ENCODE measurements at regions not wholly inside any gene's neighbourhood (a gene's known extent, or its start where the extent isn't known, plus 50 kb on each side); places are given as distances from the start of the nearest gene placed in this dataset.
"Not testable (repeated sequence)": the region's sequence is repeated elsewhere in the genome, so short reads cannot be mapped to it uniquely, and the experiment has no call there.

GRCh38 chr3:35908366-35909232, 269.3 kb downstream of the ARPP21 start:
- H3K4me1 ChIP-seq = no peaks in the 10 kb centered on the region
- no peak overlapping the region for H3K4me3 ChIP-seq
- H3K27me3 ChIP-seq = no peaks in the 10 kb centered on the region
- intact Hi-C loops (cut with DNase I) = loop anchor here (5.0 kb wide), 1 partner anchor 1931 kb away; no protein-coding TSS in a partner anchor
- peak in 1 of 2 donors; percentile 73 for DNase-seq (ENCODE audit: low spot score in 2 of 2)
- no peak overlapping the region for H3K27ac ChIP-seq
- H3K9me3 ChIP-seq = no peaks in the 10 kb centered on the region
- peak; percentile 42 to 80 (median 69) for TF ChIP-seq CTCF (IDR thresholded peaks at IDR 0.05)
- H3K36me3 ChIP-seq = no peaks in the 10 kb centered on the region

- Histone ChIP-seq H3K4me1 (no peaks in the 10 kb centered on the region), H3K4me3 (no peak overlapping the region), H3K36me3 (no peaks in the 10 kb centered on the region), H3K27ac (no peak overlapping the region), H3K27me3 (no peaks in the 10 kb centered on the region), H3K9me3 (peaks cover 0 to 7% of the 10 kb centered on the region in 2 donors)
- no peak for DNase-seq (ENCODE audit: low spot score in 2 of 2)
- intact Hi-C loops (cut with DNase I) = no loop called here
- TF ChIP-seq CTCF (IDR thresholded peaks at IDR 0.05) = no peak
These were observed 279.8 kb downstream of the ARPP21 start for GRCh38 chr3:35919160-35919559.

GRCh38 chr3:35921718-35922117, 282.4 kb downstream of the ARPP21 start:
- no peak for DNase-seq (ENCODE audit: low spot score in 2 of 2)
- no peaks in the 10 kb centered on the region for H3K36me3 ChIP-seq
- H3K27me3 ChIP-seq = no peaks in the 10 kb centered on the region
- no peak for TF ChIP-seq CTCF (IDR thresholded peaks at IDR 0.05)
- no peaks in the 10 kb centered on the region for H3K4me1 ChIP-seq
- no peak overlapping the region for H3K4me3 ChIP-seq
- no peak overlapping the region for H3K27ac ChIP-seq
- peaks cover 0 to 7% of the 10 kb centered on the region in 2 donors for H3K9me3 ChIP-seq
- intact Hi-C loops (cut with DNase I) = no loop called here

- H3K27ac ChIP-seq; H3K36me3 ChIP-seq; intact Hi-C loops (cut with DNase I); H3K27me3 ChIP-seq; DNase-seq (ENCODE audit: low spot score in 2 of 2); H3K4me3 ChIP-seq; H3K9me3 ChIP-seq; H3K4me1 ChIP-seq: not testable (repeated sequence)
- peak in 1 of 3 experiments; percentile 13 for TF ChIP-seq CTCF (IDR thresholded peaks at IDR 0.05)
These were observed 284.7 kb downstream of the ARPP21 start for GRCh38 chr3:35924070-35924469.

- H3K36me3 ChIP-seq = no peaks in the 10 kb centered on the region
- intact Hi-C loops (cut with DNase I) = no loop called here
These were observed 288.1 kb downstream of the ARPP21 start for GRCh38 chr3:35927441-35927840.

More at GRCh38 chr3:35927441-35927840, 288.1 kb downstream of the ARPP21 start:
- no peak for TF ChIP-seq CTCF (IDR thresholded peaks at IDR 0.05)
- Histone ChIP-seq H3K27ac (no peak overlapping the region), H3K4me3 (no peak overlapping the region), H3K4me1 (no peaks in the 10 kb centered on the region), H3K9me3 (no peaks in the 10 kb centered on the region), H3K27me3 (no peaks in the 10 kb centered on the region)
- DNase-seq (ENCODE audit: low spot score in 2 of 2) = no peak
